K562 (cell line): ENCODE measurements at regions not wholly inside any gene's neighbourhood (a gene's known extent, or its start where the extent isn't known, plus 50 kb on each side); places are given as distances from the start of the nearest gene placed in this dataset.

ENCODE experiments used
- ATAC-seq: fragments of 200-7000 bp; cut with Tn5 transposase; 3 replicates; pipeline ENCODE4 v1.9.1; 2020; ENCODE audit warnings: moderate library complexity
- BruUV-seq: library from RNA; stranded (reverse); fragments of 400-500 nt; replicated peaks from 2 replicates; lab custom pipeline; 2021; lab: Mats Ljungman, UMichigan
- CTCF ChIA-PET: fragments of 300-600 bp; formaldehyde crosslinking; extraction: SDS; loops from one replicate; lab custom pipeline; 2021; ENCODE audit warnings: low intra/inter-chr PET ratio; lab: Yijun Ruan, JAX
- POLR2A ChIA-PET: fragments of 300-600, 350-650 bp; sonication (Branson Sonifier 250); formaldehyde crosslinking; extraction: SDS; loops from one replicate; lab custom pipeline; 2021; ENCODE audit warnings: antibody characterized with exemption, inconsistent platforms; lab: Yijun Ruan, JAX
- DNase-seq, 4 experiments: peaks; one replicate each; pipeline versions ENCODE4 v3.0.0 to v3.0.0-alpha.2; 2011 to 2018; ENCODE audit warnings: low spot score in 3 of 4, mixed read lengths in 3 of 4; ENCODE audit errors: extremely low read depth in 1 of 4
- FAIRE-seq: peaks from 2 replicates; lab custom pipeline; 2011; peaks lifted over from hg19 to GRCh38; lab: Jason Lieb, UNC
- H2AFZ ChIP-seq: 2 replicates; pipeline ENCODE4 v1.6.0; 2011; ENCODE audit warnings: low read depth, low read length, control low read depth, inconsistent platforms
- H3K27ac ChIP-seq: fragments of 200-600 bp; 3 replicates; pipeline ENCODE4 v1.8.0; 2011; ENCODE audit warnings: low read depth, mild to moderate bottlenecking, control low read depth, inconsistent platforms, low read length, moderate library complexity, mixed read lengths; ENCODE audit errors: extremely low read depth
- H3K27me3 ChIP-seq, 2 experiments: fragments of 300-600 bp in 1 of 2; 2 replicates in 1 of 2; 3 replicates in 1 of 2; pipeline versions ENCODE4 v1.6.0 to v1.8.0; 2011; ENCODE audit warnings: inconsistent platforms in 2 of 2, low read length in 2 of 2, mild to moderate bottlenecking in 1 of 2, mixed read lengths in 1 of 2, moderate library complexity in 1 of 2; ENCODE audit not compliant: control insufficient read depth in 2 of 2, insufficient read depth in 2 of 2
- H3K36me3 ChIP-seq: fragments of 300-600 bp; 3 replicates; pipeline ENCODE4 v1.8.0; 2011; ENCODE audit warnings: mild to moderate bottlenecking, low read length, inconsistent platforms; ENCODE audit not compliant: control insufficient read depth, insufficient read depth
- H3K4me1 ChIP-seq, 2 experiments: fragments of 200-600 bp in 1 of 2; replicated peaks in 1 of 2; 2 replicates in 1 of 2; 3 replicates in 1 of 2; pipeline versions ENCODE4 v1.5.1 to v1.8.0; 2011; ENCODE audit warnings: inconsistent platforms in 2 of 2, low read length in 2 of 2, mild to moderate bottlenecking in 1 of 2, mixed read lengths in 1 of 2, moderate library complexity in 1 of 2; ENCODE audit not compliant: control insufficient read depth in 2 of 2, insufficient read depth in 2 of 2
- H3K4me2 ChIP-seq: 2 replicates; pipeline ENCODE4 v1.6.1; 2011; ENCODE audit warnings: low read length, control low read depth, inconsistent platforms, mixed read lengths; ENCODE audit not compliant: insufficient read depth
- H3K4me3 ChIP-seq: fragments of 200-600 bp; sonication (generic), shearing (Covaris generic); 2 replicates; pipeline ENCODE4 v1.5.1; 2016; ENCODE audit warnings: control low read depth, inconsistent platforms
- H3K79me2 ChIP-seq: fragments of 200-600 bp; 3 replicates; pipeline ENCODE4 v1.8.0; 2011; ENCODE audit warnings: low read length, inconsistent platforms; ENCODE audit not compliant: control insufficient read depth, insufficient read depth
- H3K9ac ChIP-seq, 2 experiments: 2 replicates each; pipeline versions ENCODE4 v1.6.0 to v1.6.1; 2011; ENCODE audit warnings: low read depth in 2 of 2, low read length in 2 of 2, control low read depth in 1 of 2, inconsistent platforms in 1 of 2, mild to moderate bottlenecking in 1 of 2, mixed read lengths in 1 of 2; ENCODE audit not compliant: insufficient read depth in 1 of 2
- H3K9me1 ChIP-seq: one replicate; pipeline ENCODE4 v1.6.0; 2011; ENCODE audit warnings: inconsistent platforms, mild to moderate bottlenecking, low read length, moderate library complexity; ENCODE audit not compliant: control insufficient read depth, insufficient read depth
- H3K9me3 ChIP-seq: replicated peaks from 2 replicates; pipeline ENCODE4 v1.5.1; 2011; ENCODE audit warnings: low read depth, low read length, inconsistent platforms; ENCODE audit not compliant: control insufficient read depth, insufficient read depth
- H4K20me1 ChIP-seq: replicated peaks from 2 replicates; pipeline ENCODE4 v1.6.1; 2011; ENCODE audit warnings: low read length, inconsistent platforms, mixed read lengths; ENCODE audit not compliant: control insufficient read depth, insufficient read depth
- ADNP ChIP-seq: fragments of 200-800 bp; sonication (Bioruptor generic); IDR thresholded peaks from 2 replicates; pipeline ENCODE4 v1.6.1; 2016; ENCODE audit warnings: missing genetic modification characterization, missing compliant biosample characterization
- CBFA2T2 ChIP-seq: fragments of 450-650 bp; conservative IDR thresholded peaks from 2 replicates; pipeline ENCODE4 v1.6.1; 2017; ENCODE audit warnings: mild to moderate bottlenecking
- CEBPB ChIP-seq: fragments of 450-650 bp; IDR thresholded peaks from 2 replicates; pipeline ENCODE4 v1.6.1; 2016; ENCODE audit warnings: missing genetic modification characterization, missing compliant biosample characterization
- GTF2A2 ChIP-seq: IDR thresholded peaks from 2 replicates; pipeline ENCODE4 v1.6.1; 2016; ENCODE audit warnings: mild to moderate bottlenecking, missing genetic modification characterization, missing compliant biosample characterization
- PCBP1 ChIP-seq: fragments of 200-400 bp; formaldehyde crosslinking; IDR thresholded peaks from 2 replicates; pipeline ENCODE4 v1.6.1; 2018; ENCODE audit warnings: mild to moderate bottlenecking, low read depth, low read length; ENCODE audit not compliant: poor library complexity, severe bottlenecking
- RBM17 ChIP-seq: fragments of 200-400 bp; formaldehyde crosslinking; IDR thresholded peaks from 2 replicates; pipeline ENCODE4 v1.6.1; 2017; ENCODE audit warnings: low read depth, mild to moderate bottlenecking, low read length, borderline replicate concordance
- RBM25 ChIP-seq: fragments of 200-400 bp; formaldehyde crosslinking; IDR thresholded peaks from 2 replicates; pipeline ENCODE4 v1.6.1; 2018; ENCODE audit warnings: low read length, low read depth, moderate library complexity; ENCODE audit not compliant: severe bottlenecking
- THAP12 ChIP-seq: fragments of 250-450 bp; sonication (Bioruptor Pico); IDR thresholded peaks from 2 replicates; pipeline ENCODE4 v1.9.0; 2021; ENCODE audit warnings: mild to moderate bottlenecking, inconsistent platforms
- TRIM28 ChIP-seq: fragments of 450-650 bp; IDR thresholded peaks from 2 replicates; pipeline ENCODE4 v1.6.1; 2017
- XRCC3 ChIP-seq: fragments of 450-650 bp; IDR thresholded peaks from 2 replicates; pipeline ENCODE4 v1.6.1; 2017; ENCODE audit warnings: mild to moderate bottlenecking, moderate library complexity
- XRCC4 ChIP-seq: IDR thresholded peaks from one replicate; pipeline ENCODE4 v1.6.1; 2011; ENCODE audit not compliant: insufficient read depth, insufficient read length; ENCODE audit errors: extremely low read depth
- ZC3H8 ChIP-seq: fragments of 450-650 bp; IDR thresholded peaks from 2 replicates; pipeline ENCODE4 v1.6.1; 2017
- ZNF77 ChIP-seq: fragments of 250-450 bp; sonication (Bioruptor Pico); IDR thresholded peaks from 2 replicates; pipeline ENCODE4 v1.5.0; 2020
- WGBS: fragments of 100-300 bp; shearing (Covaris generic); methylation state at CpG from one replicate; pipeline ENCODE4 v1.1.6; 2016; ENCODE audit warnings: low coverage, mixed read lengths; ENCODE audit not compliant: insufficient coverage; ENCODE audit errors: missing lambda C conversion rate; 5-methylcytosine and 5-hydroxymethylcytosine counted together
- in situ Hi-C: fragments of 300-500 bp; cut with MboI; formaldehyde crosslinking; loops from 4 replicates; pipeline ENCODE4 v1.15.0; 2018; ENCODE audit warnings: inconsistent platforms, mixed read lengths
- intact Hi-C: fragments of 100-400 bp; cut with micrococcal nuclease; formaldehyde crosslinking; loops from 2 replicates; pipeline ENCODE4 v1.14.2; 2022
- TF ChIP-seq, protein P1 (sequence below): sonication (generic); formaldehyde crosslinking; IDR thresholded peaks from 2 replicates; pipeline ENCODE4 v1.8.1; 2023; ENCODE audit warnings: mild to moderate bottlenecking, missing genetic modification reagents

DNA sequence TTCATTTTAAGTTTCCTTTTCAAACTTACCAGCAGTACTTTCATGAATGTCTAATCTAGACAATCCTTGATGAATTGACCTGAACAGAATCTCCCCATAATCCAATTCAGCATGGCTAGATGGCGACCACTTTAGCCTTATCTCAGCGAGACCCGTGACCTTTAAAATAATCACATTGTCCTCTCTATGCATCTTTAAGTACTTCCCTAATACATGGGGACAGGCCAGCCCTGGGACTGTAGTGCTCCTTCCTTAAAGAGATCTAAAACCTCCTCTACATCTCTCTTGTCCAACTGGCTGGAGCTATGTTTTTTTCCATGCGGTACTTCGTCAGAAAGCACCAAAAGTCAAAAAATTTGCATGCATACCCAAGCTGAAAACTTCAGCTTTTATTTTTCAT, 746.0 kb downstream of the VRK1 start:
- BruUV-seq, result no TSS peak
- FAIRE-seq, result no peak

GRCh38 chr14:97543816-97544215, 746.6 kb downstream of the VRK1 start:
- TF ChIP-seq XRCC3 (no peak), RBM25 (no peak), ZC3H8 (no peak), CEBPB (tag) (no peak), XRCC4 (no peak), RBM17 (no peak), ZNF77 (no peak), PCBP1 (no peak), ADNP (tag) (no peak), THAP12 (no peak), GTF2A2 (tag) (no peak), TRIM28 (no peak)
- TF ChIP-seq, protein P1, sequence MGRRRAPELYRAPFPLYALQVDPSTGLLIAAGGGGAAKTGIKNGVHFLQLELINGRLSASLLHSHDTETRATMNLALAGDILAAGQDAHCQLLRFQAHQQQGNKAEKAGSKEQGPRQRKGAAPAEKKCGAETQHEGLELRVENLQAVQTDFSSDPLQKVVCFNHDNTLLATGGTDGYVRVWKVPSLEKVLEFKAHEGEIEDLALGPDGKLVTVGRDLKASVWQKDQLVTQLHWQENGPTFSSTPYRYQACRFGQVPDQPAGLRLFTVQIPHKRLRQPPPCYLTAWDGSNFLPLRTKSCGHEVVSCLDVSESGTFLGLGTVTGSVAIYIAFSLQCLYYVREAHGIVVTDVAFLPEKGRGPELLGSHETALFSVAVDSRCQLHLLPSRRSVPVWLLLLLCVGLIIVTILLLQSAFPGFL (CRISPR knock-in tag), result no peak
- in situ Hi-C loops, result no loop called here
- Histone ChIP-seq H3K36me3 (no peaks in the 10 kb centered on the region), H3K79me2 (no peaks in the 10 kb centered on the region), H3K4me1 (no peaks in the 10 kb centered on the region), H3K27ac (no peak overlapping the region), H2AFZ (no peak overlapping the region), H3K9ac (no peak overlapping the region), H3K9me3 (no peaks in the 10 kb centered on the region), H3K4me2 (no peak overlapping the region), H4K20me1 (no peaks in the 10 kb centered on the region), H3K4me3 (no peak overlapping the region), H3K27me3 (no peaks in the 10 kb centered on the region), H3K9me1 (no peaks in the 10 kb centered on the region)
- 0% methylated on average over 1 of the region's 1 CpG for WGBS
- no TSS peak for BruUV-seq
- POLR2A ChIA-PET, result no interaction called here
- FAIRE-seq, result no peak
- DNase-seq, result no peak
- ATAC-seq, result no peak
- CTCF ChIA-PET, result no interaction called here
- intact Hi-C loops, result no loop called here

More for the DNA sequence above, 746.0 kb downstream of the VRK1 start:
- TF ChIP-seq CBFA2T2 (no peak), TRIM28 (no peak)
- no peaks in the 10 kb centered on the region for H3K36me3 ChIP-seq
- WGBS, result 2% methylated on average over 5 of the region's 5 CpGs
- no peaks in the 10 kb centered on the region for H3K27me3 ChIP-seq
- H2AFZ ChIP-seq, result no peak overlapping the region
- CTCF ChIA-PET, result no interaction called here
- intact Hi-C loops (no loop called here), in situ Hi-C loops (no loop called here)
- H3K9me3 ChIP-seq, result no peaks in the 10 kb centered on the region
- no peak for ATAC-seq
- POLR2A ChIA-PET, result no interaction called here
- no peak overlapping the region for H3K4me2 ChIP-seq
- H3K4me3 ChIP-seq, result no peak overlapping the region
- no peak overlapping the region for H3K9ac ChIP-seq
- H3K9me1 ChIP-seq, result no peaks in the 10 kb centered on the region
- H4K20me1 ChIP-seq, result no peaks in the 10 kb centered on the region
- no peak for DNase-seq
- no peak overlapping the region for H3K27ac ChIP-seq
- no peaks in the 10 kb centered on the region for H3K4me1 ChIP-seq
- H3K79me2 ChIP-seq, result no peaks in the 10 kb centered on the region
